Osteocyte (in vitro differentiated cells): ENCODE measurements at regions not wholly inside any gene's neighbourhood (a gene's known extent, or its start where the extent isn't known, plus 50 kb on each side); places are given as distances from the start of the nearest gene placed in this dataset.

Source experiments
- DNase-seq: peaks from one replicate; pipeline ENCODE4 v3.0.0; 2021; ENCODE audit warnings: mixed read lengths; ENCODE audit not compliant: unreplicated experiment; ENCODE audit errors: extremely low spot score
- H3K27ac Mint-ChIP-seq: one replicate; pipeline ENCODE4 v1.8.0; 2021; ENCODE audit warnings: mild to moderate bottlenecking, mixed read lengths; ENCODE audit not compliant: unreplicated experiment
- H3K27me3 Mint-ChIP-seq: one replicate; pipeline ENCODE4 v1.8.0; 2021; ENCODE audit warnings: mixed read lengths; ENCODE audit not compliant: unreplicated experiment
- H3K36me3 Mint-ChIP-seq: one replicate; pipeline ENCODE4 v1.8.0; 2021; ENCODE audit warnings: mixed read lengths; ENCODE audit not compliant: unreplicated experiment
- H3K4me1 Mint-ChIP-seq: one replicate; pipeline ENCODE4 v1.8.0; 2021; ENCODE audit warnings: mixed read lengths; ENCODE audit not compliant: unreplicated experiment
- H3K4me3 Mint-ChIP-seq: one replicate; pipeline ENCODE4 v1.8.0; 2021; ENCODE audit warnings: mild to moderate bottlenecking, moderate library complexity, mixed read lengths; ENCODE audit not compliant: unreplicated experiment
- H3K9me3 Mint-ChIP-seq: one replicate; pipeline ENCODE4 v1.8.0; 2021; ENCODE audit warnings: mixed read lengths; ENCODE audit not compliant: unreplicated experiment
- TF ChIP-seq, protein P1 (sequence below): fragments of 200-600 bp; sonication (generic); IDR thresholded peaks from 2 replicates; pipeline ENCODE4 v1.5.0; 2021; ENCODE audit warnings: antibody characterized with exemption, mild to moderate bottlenecking, moderate library complexity

DNA sequence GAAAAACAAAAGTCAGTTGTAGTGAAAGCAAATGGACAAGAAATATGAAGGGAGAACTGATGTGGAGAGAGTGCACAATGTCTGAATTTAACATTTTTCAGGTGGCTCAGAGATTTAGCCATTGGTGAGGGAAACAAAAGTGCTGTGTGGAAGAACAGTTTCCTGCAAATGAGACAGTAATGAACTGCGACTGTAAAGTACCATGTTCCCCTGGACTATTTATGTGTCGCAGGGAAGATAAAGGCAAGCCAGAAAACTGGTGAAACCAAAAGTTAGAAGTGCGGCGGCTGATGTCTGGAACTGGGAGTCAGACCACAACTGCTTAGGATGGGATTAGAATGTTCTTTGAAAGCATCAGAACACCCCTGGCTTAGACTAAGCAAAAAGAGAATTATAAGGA, 905.1 kb upstream of the MAN1A1 start:
- TF ChIP-seq, protein P1, sequence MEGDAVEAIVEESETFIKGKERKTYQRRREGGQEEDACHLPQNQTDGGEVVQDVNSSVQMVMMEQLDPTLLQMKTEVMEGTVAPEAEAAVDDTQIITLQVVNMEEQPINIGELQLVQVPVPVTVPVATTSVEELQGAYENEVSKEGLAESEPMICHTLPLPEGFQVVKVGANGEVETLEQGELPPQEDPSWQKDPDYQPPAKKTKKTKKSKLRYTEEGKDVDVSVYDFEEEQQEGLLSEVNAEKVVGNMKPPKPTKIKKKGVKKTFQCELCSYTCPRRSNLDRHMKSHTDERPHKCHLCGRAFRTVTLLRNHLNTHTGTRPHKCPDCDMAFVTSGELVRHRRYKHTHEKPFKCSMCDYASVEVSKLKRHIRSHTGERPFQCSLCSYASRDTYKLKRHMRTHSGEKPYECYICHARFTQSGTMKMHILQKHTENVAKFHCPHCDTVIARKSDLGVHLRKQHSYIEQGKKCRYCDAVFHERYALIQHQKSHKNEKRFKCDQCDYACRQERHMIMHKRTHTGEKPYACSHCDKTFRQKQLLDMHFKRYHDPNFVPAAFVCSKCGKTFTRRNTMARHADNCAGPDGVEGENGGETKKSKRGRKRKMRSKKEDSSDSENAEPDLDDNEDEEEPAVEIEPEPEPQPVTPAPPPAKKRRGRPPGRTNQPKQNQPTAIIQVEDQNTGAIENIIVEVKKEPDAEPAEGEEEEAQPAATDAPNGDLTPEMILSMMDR: no peak
- Mint-ChIP-seq H3K9me3 (peaks cover 6% of the 10 kb centered on the region), H3K4me1 (no peaks in the 10 kb centered on the region), H3K27ac (no peak overlapping the region), H3K4me3 (no peak overlapping the region), H3K27me3 (no peaks in the 10 kb centered on the region), H3K36me3 (no peaks in the 10 kb centered on the region)
- no peak for DNase-seq

DNA sequence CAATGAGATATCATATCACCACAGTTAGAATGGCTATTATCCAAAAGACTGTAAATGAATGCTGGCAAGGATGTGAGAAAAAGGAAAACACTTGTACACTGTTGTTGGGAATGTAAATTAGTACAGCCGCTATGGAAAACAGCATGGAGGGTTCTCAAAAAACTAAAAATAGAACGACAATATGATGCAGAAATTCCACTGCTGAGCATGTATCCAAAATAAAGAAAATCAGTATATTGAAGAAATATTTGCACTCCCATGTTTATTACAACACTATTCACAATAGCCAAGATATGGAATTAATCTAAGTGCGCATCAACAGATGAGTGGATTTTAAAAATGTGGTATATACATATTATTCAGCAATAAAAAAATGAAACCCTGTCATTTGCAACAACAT, 898.9 kb upstream of the MAN1A1 start:
- H3K9me3 Mint-ChIP-seq: peaks cover 19% of the 10 kb centered on the region
- no peak overlapping the region for H3K27ac Mint-ChIP-seq
- no peaks in the 10 kb centered on the region for H3K27me3 Mint-ChIP-seq
- no peak for DNase-seq
- H3K4me1 Mint-ChIP-seq: no peaks in the 10 kb centered on the region
- TF ChIP-seq, protein P1: no peak
- no peaks in the 10 kb centered on the region for H3K36me3 Mint-ChIP-seq
- no peak overlapping the region for H3K4me3 Mint-ChIP-seq

DNA sequence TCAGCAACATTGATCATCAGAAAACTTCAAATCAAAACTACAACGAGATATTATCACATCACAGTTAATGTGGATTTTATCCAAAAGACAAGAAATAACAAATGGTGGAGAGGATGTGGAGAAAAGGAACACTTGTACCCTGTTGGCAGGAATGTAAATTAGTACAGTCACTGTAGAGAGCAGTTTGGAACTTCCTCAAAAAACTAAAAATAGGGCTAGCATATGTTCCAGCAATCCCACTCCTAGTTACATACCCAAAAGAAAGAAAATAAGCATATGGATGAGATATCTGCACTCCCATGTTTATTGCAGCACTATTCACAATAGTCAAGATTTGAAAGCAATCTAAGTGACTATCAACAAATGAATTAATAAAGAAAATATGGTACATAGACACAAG, 887.7 kb upstream of the MAN1A1 start:
- TF ChIP-seq, protein P1: no peak
- H3K27me3 Mint-ChIP-seq: no peaks in the 10 kb centered on the region
- no peak for DNase-seq
- no peak overlapping the region for H3K27ac Mint-ChIP-seq
- no peak overlapping the region for H3K4me3 Mint-ChIP-seq
- no peaks in the 10 kb centered on the region for H3K36me3 Mint-ChIP-seq
- H3K4me1 Mint-ChIP-seq: no peaks in the 10 kb centered on the region
- H3K9me3 Mint-ChIP-seq: peaks cover 13% of the 10 kb centered on the region

DNA sequence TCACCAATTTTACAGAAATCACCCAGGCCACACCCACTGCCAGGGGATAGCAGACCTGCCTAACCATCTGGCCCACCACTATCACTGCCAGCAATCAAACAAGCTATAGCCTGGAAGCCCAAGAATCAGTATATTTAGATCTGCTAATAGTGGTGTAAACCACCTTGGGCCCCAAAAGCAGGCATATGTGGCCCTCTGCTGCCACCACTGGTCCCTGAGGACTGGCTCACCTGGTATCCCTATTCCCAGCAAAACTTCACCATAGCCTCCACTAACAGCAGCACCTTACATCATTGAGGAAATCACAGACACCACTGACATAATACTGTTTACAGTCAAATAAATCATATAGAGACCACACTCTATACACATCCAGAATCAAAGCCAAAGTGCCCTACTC, 880.4 kb upstream of the MAN1A1 start:
- Mint-ChIP-seq H3K4me3 (no peak overlapping the region), H3K36me3 (no peaks in the 10 kb centered on the region), H3K27me3 (no peaks in the 10 kb centered on the region), H3K4me1 (no peaks in the 10 kb centered on the region), H3K27ac (no peak overlapping the region), H3K9me3 (peaks cover 24% of the 10 kb centered on the region)
- TF ChIP-seq, protein P1: no peak
- DNase-seq: no peak

DNA sequence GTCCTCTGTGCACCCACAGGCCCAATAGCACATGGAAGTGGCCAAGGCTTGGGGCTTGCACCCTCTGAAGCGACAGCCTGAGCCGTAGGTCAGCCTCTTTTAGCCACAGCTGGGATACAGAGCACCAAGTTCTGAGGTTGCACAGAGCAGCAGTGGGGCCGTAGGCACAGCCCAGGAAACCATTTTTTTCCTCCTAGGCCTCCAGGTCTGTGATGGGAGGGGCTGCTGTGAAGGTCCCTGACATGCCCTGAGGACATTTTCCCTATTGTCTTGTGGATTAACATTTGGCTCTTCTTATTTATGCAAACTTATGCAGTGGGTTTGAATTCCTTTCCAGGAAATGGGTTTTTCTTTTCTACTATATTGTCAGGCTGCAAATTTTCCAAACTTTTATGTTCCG, 878.7 kb upstream of the MAN1A1 start:
- no peak for DNase-seq
- Mint-ChIP-seq H3K27ac (no peak overlapping the region), H3K9me3 (peaks cover 24% of the 10 kb centered on the region), H3K4me1 (no peaks in the 10 kb centered on the region), H3K4me3 (no peak overlapping the region), H3K36me3 (no peaks in the 10 kb centered on the region), H3K27me3 (no peaks in the 10 kb centered on the region)
- TF ChIP-seq, protein P1: no peak
